GM13976 (cell line): ENCODE measurements at regions not wholly inside any gene's neighbourhood (a gene's known extent, or its start where the extent isn't known, plus 50 kb on each side); places are given as distances from the start of the nearest gene placed in this dataset.
"Not testable (repeated sequence)": the region's sequence is repeated elsewhere in the genome, so short reads cannot be mapped to it uniquely, and the experiment has no call there.

Experiments
- DNase-seq: peaks from one replicate; pipeline ENCODE4 v3.0.0; 2012; ENCODE audit warnings: low spot score
- in situ Hi-C: fragments of 300-500 bp; cut with MboI; formaldehyde crosslinking; loops from one replicate; pipeline ENCODE4 v1.12.0; 2022; ENCODE audit warnings: low sequenced_read_pairs, mixed read lengths, inconsistent platforms; ENCODE audit not compliant: unreplicated experiment
- TF ChIP-seq, protein P1 (sequence below): IDR thresholded peaks from 2 replicates; pipeline ENCODE4 v1.5.1; 2012; ENCODE audit warnings: borderline replicate concordance, mild to moderate bottlenecking; ENCODE audit not compliant: insufficient read depth; ENCODE audit errors: extremely low read depth, missing control alignments, control extremely low read depth

DNA sequence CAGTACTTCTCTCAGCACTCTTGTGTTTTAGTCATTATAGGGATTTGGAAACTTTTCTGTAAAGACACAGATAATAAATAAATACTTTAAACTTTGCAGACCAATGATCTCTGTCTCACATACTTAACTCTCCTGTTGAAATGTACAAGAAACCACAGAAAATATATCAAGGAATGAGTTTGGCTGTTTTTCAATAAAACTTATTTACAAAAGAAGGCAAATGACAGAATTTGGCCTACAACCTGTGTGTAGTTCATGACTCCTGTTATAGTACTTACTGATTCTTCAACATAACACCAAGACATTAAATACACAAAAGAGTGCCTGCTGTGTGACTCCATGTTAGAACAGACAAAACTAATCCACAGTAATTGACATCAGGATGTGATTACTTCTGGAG lies 510.0 kb upstream of the PHF14 start:
- no peak for DNase-seq
- TF ChIP-seq, protein P1, sequence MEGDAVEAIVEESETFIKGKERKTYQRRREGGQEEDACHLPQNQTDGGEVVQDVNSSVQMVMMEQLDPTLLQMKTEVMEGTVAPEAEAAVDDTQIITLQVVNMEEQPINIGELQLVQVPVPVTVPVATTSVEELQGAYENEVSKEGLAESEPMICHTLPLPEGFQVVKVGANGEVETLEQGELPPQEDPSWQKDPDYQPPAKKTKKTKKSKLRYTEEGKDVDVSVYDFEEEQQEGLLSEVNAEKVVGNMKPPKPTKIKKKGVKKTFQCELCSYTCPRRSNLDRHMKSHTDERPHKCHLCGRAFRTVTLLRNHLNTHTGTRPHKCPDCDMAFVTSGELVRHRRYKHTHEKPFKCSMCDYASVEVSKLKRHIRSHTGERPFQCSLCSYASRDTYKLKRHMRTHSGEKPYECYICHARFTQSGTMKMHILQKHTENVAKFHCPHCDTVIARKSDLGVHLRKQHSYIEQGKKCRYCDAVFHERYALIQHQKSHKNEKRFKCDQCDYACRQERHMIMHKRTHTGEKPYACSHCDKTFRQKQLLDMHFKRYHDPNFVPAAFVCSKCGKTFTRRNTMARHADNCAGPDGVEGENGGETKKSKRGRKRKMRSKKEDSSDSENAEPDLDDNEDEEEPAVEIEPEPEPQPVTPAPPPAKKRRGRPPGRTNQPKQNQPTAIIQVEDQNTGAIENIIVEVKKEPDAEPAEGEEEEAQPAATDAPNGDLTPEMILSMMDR = no peak
- in situ Hi-C loops = no loop called here

DNA sequence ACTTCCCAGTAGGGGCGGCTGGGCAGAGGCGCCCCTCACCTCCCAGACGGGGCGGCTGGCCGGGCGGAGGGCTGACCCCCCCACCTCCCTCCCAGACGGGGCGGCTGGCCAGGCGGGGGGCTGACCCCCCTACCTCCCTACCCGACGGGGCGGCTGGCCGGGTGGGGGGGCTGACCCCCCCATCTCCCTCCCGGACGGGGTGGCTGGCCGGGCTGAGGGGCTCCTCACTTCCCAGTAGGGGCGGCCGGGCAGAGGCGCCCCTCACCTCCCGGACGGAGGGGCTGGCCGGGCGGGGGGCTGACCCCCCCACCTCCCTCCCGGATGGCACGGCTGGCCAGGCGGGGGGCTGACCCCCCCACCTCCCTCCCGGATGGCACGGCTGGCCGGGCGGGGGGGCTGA lies 508.1 kb upstream of the PHF14 start:
- DNase-seq, in situ Hi-C loops: not testable (repeated sequence)

DNA sequence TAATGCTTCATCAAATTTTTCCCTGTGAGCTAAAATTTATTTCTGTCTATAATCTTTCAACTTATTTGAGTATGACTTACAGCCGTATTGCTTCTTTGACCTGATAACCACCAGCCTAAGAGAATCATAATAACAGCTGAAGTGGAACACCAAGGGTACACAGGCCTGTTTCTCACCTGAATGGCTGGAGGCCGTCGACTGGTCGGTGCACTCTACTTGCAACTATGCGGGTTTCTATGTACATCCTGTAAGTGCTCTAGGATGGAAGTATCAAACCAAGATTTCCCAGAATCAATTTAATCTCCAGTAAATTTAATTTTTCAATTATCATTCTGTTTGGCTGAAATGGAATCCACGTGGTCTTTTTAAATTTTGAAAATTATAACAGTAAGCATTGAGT lies 504.8 kb upstream of the PHF14 start:
- TF ChIP-seq, protein P1 = no peak
- in situ Hi-C loops = no loop called here
- DNase-seq = no peak

DNA sequence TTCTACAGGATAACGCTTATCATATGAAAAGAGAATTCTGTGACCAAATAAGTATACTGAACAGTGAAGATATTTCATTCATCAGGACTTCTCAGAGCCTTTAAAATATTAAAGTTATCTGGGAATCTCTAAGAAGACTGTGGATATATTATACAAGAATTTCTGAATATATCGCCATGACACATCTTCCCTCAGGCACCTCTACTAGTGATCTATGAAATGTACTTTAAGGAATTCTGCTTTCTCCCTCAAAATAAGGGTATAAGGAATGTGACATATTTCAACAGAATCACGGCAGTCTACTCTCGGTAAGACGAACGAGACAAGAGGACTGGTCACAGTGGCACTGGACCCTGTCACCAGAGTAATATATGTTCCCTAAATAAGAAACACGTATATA lies 504.2 kb upstream of the PHF14 start:
- in situ Hi-C loops = no loop called here
- DNase-seq = no peak
- TF ChIP-seq, protein P1 = no peak

DNA sequence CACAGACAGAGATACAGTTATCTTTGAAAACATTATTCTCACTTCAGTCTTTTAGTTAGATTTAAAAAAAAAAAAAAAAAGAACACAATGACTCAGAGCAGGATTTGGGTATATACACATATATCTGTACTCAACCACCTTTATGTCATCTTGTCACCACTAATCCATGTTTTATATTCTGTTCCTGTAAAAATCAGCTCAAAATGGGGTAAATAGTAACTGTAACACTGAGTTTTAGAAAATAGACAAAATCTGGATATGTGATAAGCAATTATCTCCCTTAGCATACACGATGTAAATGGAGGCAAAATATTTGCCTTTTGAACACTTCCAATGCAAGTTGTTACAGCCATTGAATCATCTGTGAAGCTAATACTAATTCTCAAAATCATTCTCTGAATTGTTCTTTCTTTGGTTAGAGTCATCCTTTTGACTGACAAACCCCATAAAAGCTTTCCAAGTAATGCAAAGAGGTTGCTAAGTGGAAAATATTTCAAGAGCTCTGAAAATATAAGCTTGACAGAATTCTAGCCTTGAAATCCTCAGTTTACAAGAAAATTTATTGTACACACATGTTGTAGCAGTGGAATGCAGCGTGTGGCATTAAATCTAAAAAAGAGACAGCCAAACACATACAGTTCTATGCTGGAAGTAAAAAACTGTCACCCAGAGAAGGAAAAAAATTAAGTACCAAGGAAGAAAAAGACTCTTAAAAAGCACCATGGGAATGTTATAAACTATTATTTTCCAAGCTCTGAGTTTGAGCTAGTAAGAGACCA lies 502.2 kb upstream of the PHF14 start:
- TF ChIP-seq, protein P1 = no peak
- no peak for DNase-seq
- in situ Hi-C loops = no loop called here

DNA sequence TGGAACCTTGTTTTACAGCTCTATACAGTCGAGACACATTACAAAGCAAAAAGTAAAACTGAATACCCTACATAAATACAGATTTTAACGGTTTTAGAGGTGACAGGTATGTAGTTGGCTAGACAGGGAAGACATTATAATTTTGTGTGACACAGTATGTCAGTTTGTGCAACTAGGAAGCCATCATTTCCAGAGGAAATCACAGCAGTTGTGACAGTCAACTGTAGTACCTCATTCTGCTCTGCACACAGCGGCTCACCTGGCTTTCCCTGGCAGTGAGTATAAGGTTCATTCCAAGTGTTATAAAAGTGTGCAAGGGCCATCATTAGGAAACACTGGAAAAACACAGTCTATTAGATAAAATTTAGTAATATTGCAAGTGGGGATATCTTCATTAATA lies 501.6 kb upstream of the PHF14 start:
- TF ChIP-seq, protein P1 = no peak
- in situ Hi-C loops = no loop called here
- DNase-seq = no peak

DNA sequence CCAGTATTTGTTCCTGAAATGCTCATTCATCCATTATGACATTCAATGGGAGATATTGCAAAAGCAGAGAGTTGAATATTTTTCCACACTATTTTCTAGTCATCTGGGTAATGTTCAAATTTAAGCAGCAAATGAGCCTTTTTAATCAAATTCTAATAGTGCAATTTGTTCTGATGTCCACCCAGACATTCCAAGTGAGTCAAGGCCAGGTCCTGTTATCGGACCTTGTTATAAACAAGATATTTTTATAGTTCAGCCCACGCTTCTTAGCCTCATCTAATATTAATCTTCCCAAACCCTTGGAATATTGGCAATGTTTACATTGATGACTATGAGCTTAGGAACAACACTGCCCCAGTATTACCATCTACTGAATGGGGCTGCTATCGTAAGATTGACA lies 500.1 kb upstream of the PHF14 start:
- no peak for DNase-seq
- in situ Hi-C loops = no loop called here
- TF ChIP-seq, protein P1 = no peak
